Neural progenitor cell (in vitro differentiated cells): ENCODE measurements at regions not wholly inside any gene's neighbourhood (a gene's known extent, or its start where the extent isn't known, plus 50 kb on each side); places are given as distances from the start of the nearest gene placed in this dataset.

ENCODE experiments used
- EZH2 ChIP-seq: fragments of 200-600 bp; sonication (generic); IDR thresholded peaks from 2 replicates; pipeline ENCODE4 v1.6.1; 2017; ENCODE audit warnings: antibody characterized with exemption, mild to moderate bottlenecking, moderate library complexity
- EZH2phosphoT487 ChIP-seq: fragments of 200-600 bp; sonication (generic); IDR thresholded peaks from 2 replicates; pipeline ENCODE4 v1.6.1; 2017; ENCODE audit warnings: antibody characterized with exemption
- TF ChIP-seq, protein P1 (sequence below): fragments of 200-600 bp; sonication (generic); IDR thresholded peaks from 2 replicates; pipeline ENCODE4 v1.5.1; 2017; ENCODE audit warnings: antibody characterized with exemption, mild to moderate bottlenecking

DNA sequence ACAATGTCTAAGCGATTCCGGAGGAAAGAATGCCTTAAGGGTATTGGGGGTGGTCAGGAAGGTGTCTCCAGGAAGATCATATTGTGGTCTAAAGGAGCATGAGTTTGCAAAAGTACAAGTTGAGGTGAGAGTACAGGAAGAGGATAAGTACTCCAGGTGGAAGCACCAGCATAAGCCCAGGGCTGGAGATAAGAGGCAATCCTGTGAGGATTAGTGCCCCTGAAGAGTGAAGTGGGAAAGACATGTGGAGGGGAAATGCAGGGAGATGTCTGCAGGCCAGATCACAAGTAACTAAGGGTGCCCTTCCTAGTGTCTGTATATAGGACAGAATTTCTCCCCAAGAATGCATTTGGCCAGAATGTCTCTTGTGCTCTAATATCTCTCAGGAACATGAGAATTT is 188.3 kb upstream of the DPT start:
- TF ChIP-seq, protein P1, sequence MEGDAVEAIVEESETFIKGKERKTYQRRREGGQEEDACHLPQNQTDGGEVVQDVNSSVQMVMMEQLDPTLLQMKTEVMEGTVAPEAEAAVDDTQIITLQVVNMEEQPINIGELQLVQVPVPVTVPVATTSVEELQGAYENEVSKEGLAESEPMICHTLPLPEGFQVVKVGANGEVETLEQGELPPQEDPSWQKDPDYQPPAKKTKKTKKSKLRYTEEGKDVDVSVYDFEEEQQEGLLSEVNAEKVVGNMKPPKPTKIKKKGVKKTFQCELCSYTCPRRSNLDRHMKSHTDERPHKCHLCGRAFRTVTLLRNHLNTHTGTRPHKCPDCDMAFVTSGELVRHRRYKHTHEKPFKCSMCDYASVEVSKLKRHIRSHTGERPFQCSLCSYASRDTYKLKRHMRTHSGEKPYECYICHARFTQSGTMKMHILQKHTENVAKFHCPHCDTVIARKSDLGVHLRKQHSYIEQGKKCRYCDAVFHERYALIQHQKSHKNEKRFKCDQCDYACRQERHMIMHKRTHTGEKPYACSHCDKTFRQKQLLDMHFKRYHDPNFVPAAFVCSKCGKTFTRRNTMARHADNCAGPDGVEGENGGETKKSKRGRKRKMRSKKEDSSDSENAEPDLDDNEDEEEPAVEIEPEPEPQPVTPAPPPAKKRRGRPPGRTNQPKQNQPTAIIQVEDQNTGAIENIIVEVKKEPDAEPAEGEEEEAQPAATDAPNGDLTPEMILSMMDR = no peak
- no peak for TF ChIP-seq EZH2
- no peak for TF ChIP-seq EZH2phosphoT487
